Heart left ventricle (tissue), 16 donors: ENCODE measurements at regions not wholly inside any gene's neighbourhood (a gene's known extent, or its start where the extent isn't known, plus 50 kb on each side); places are given as distances from the start of the nearest gene placed in this dataset.
A peak's percentile ranks its signal among the peaks of the same experiment; 100 is the strongest.
"Not testable (repeated sequence)": the region's sequence is repeated elsewhere in the genome, so short reads cannot be mapped to it uniquely, and the experiment has no call there.

Source experiments
- ATAC-seq, 4 donors: fragments of 200-7000 bp; cut with Tn5 transposase; one replicate each; pipeline ENCODE4 v1.9.1; 2020 to 2022; ENCODE audit warnings: moderate library complexity in 4 of 4, mild to moderate bottlenecking in 3 of 4, moderate number of reproducible peaks in 1 of 4
- DNase-seq, 5 donors: peaks; one replicate each; pipeline ENCODE4 v3.0.0-alpha.2; 2020
- H3K27ac ChIP-seq, 12 donors: fragments of 200-600 bp; sonication (generic) in 4 of 12; one replicate each; pipeline versions ENCODE4 v1.5.0 to v1.8.0; 2016 to 2022; ENCODE audit warnings: mild to moderate bottlenecking in 2 of 12
- H3K27me3 ChIP-seq, 9 donors: fragments of 200-600 bp; sonication (generic) in 2 of 9; one replicate each; pipeline versions ENCODE4 v1.5.1 to v1.8.0; 2016 to 2022; ENCODE audit warnings: mild to moderate bottlenecking in 3 of 9
- H3K36me3 ChIP-seq, 9 donors: fragments of 200-600 bp; sonication (generic) in 2 of 9; one replicate each; pipeline versions ENCODE4 v1.5.0 to v1.8.0; 2018 to 2022; ENCODE audit warnings: mild to moderate bottlenecking in 2 of 9
- H3K4me1 ChIP-seq, 12 donors: fragments of 200-600 bp; sonication (generic) in 4 of 12; one replicate each; pipeline versions ENCODE4 v1.5.0 to v1.8.0; 2016 to 2022; ENCODE audit warnings: mild to moderate bottlenecking in 3 of 12
- H3K4me3 ChIP-seq, 12 donors: fragments of 200-600 bp; sonication (generic) in 4 of 12; one replicate each; pipeline versions ENCODE4 v1.5.0 to v1.8.0; 2017 to 2022; ENCODE audit warnings: mild to moderate bottlenecking in 9 of 12, moderate library complexity in 4 of 12
- H3K9me3 ChIP-seq, 12 donors: fragments of 200-600 bp; sonication (generic) in 4 of 12; one replicate each; pipeline versions ENCODE4 v1.5.0 to v1.8.0; 2016 to 2022; ENCODE audit warnings: mild to moderate bottlenecking in 1 of 12
- CTCF ChIP-seq, 12 donors: fragments of 200-600 bp; sonication (generic) in 4 of 12; IDR thresholded peaks; one replicate each; pipeline versions ENCODE4 v1.5.0 to v1.8.0; 2018 to 2022; ENCODE audit warnings: antibody characterized with exemption in 12 of 12, mild to moderate bottlenecking in 5 of 12
- POLR2A ChIP-seq, 2 donors: fragments of 450-650 bp; IDR thresholded peaks; one replicate each; pipeline ENCODE4 v1.6.1; 2017; ENCODE audit warnings: antibody characterized with exemption in 2 of 2, mild to moderate bottlenecking in 2 of 2, moderate library complexity in 2 of 2
- WGBS, 4 donors: extraction: QIAGEN DNeasy Blood & Tissue Kit in 2 of 4; methylation state at CpG; one replicate each; pipeline versions ENCODE4 v1.1.5 to v1.1.7; 2013 to 2018; 5-methylcytosine and 5-hydroxymethylcytosine counted together
- intact Hi-C, 10 donors: fragments of 100-400 bp; cut with DNase I; formaldehyde crosslinking; loops; one replicate each; pipeline versions ENCODE4 v1.11.1 to v1.14.2; 2022
- donor health status: ischemic (EF 13 %, LVEDD 7.1; RV severe dilation, severe dysfunction).
- donor health status: healthy with polysubstance abuse.
- donor health status: DM: no; HTN: yes; CAD: no.
- donor health status: DM: no; HTN: no; CAD: no.
- donor health status: ischemic (EF 25% LVEDD 6.9; RV normal size, moderate dysfunction).
- donor health status: ischemic (EF 25% LVEDD 5.7; RV mildly dilated, moderate dysfunction).
- donor health status: healthy.
- donor health status: DM: yes; HTN: yes; CAD: no.
- donor health status: ischemic (EF 35%, LVEDD 5.7; RV mildly dilated, moderate dysfunction).
- donor health status: nonischemic (EF 11% LVEDD 7.7; RV severe dilation, severe dysfunction).
- donor health status: DM: yes; HTN: yes; CAD: no.
- donor health status: PGD.
- donor health status: ischemic (EF 29% LVEDD 5.4; RV normal size, mild dysfunction).
- donor health status: nonischemic (EF 23%, LVEDD 6.1; RV moderate dilation, normal function).

- Histone ChIP-seq H3K4me1 (peaks cover 0 to 4% (median 0%) of the 10 kb centered on the region in 12 donors), H3K4me3 (no peak overlapping the region), H3K36me3 (no peaks in the 10 kb centered on the region), H3K9me3 (no peaks in the 10 kb centered on the region), H3K27ac (no peak overlapping the region), H3K27me3 (no peaks in the 10 kb centered on the region)
- DNase-seq: no peak
- no peak for TF ChIP-seq POLR2A (IDR thresholded peaks at IDR 0.05)
- TF ChIP-seq CTCF (IDR thresholded peaks at IDR 0.05): no peak
- no peak for ATAC-seq
- intact Hi-C loops: loop anchor here in 2 of 10 donors (10.0 kb wide), 2 partner anchors 108 to 118 kb away; no protein-coding TSS in a partner anchor
These were observed 155.1 kb upstream of the NR4A3 start for GRCh38 chr9:99666571-99666970.

GRCh38 chr9:99670886-99671285, 150.8 kb upstream of the NR4A3 start:
- WGBS, 4 donors: 85 to 89% (median 87%) methylated on average over 7 of the region's 7 CpGs
- H3K4me1 ChIP-seq, ATAC-seq, H3K4me3 ChIP-seq, H3K9me3 ChIP-seq, H3K27me3 ChIP-seq, H3K36me3 ChIP-seq, H3K27ac ChIP-seq, DNase-seq, intact Hi-C loops: not testable (repeated sequence)

GRCh38 chr9:99677281-99677680, 144.4 kb upstream of the NR4A3 start:
- WGBS, 4 donors: 52 to 69% (median 65%) methylated on average over 1 of the region's 1 CpG

GRCh38 chr9:99678566-99678965, 143.1 kb upstream of the NR4A3 start:
- no peaks in the 10 kb centered on the region for H3K36me3 ChIP-seq
- DNase-seq: no peak
- intact Hi-C loops: no loop called here

More at GRCh38 chr9:99677281-99677680, 144.4 kb upstream of the NR4A3 start:
- TF ChIP-seq POLR2A (IDR thresholded peaks at IDR 0.05): no peak
- no peak for TF ChIP-seq CTCF (IDR thresholded peaks at IDR 0.05)
- H3K27me3 ChIP-seq: no peaks in the 10 kb centered on the region
- H3K4me1 ChIP-seq: peaks cover 0 to 8% (median 0%) of the 10 kb centered on the region in 12 donors
- intact Hi-C loops: no loop called here
- no peaks in the 10 kb centered on the region for H3K36me3 ChIP-seq
- H3K4me3 ChIP-seq: no peak overlapping the region
- H3K9me3 ChIP-seq: peaks cover 0 to 12% (median 5%) of the 10 kb centered on the region in 12 donors
- ATAC-seq: no peak
- DNase-seq: no peak
- H3K27ac ChIP-seq: no peak overlapping the region

More at GRCh38 chr9:99678566-99678965, 143.1 kb upstream of the NR4A3 start:
- Histone ChIP-seq H3K27ac (no peak overlapping the region), H3K9me3 (peaks cover 0 to 12% (median 5%) of the 10 kb centered on the region in 12 donors), H3K4me1 (peaks cover 0 to 8% (median 0%) of the 10 kb centered on the region in 12 donors), H3K4me3 (no peak overlapping the region), H3K27me3 (no peaks in the 10 kb centered on the region)
- peak in 3 of 4 donors; percentile 74 to 85 (median 82) for ATAC-seq
- TF ChIP-seq POLR2A (IDR thresholded peaks at IDR 0.05): no peak
- TF ChIP-seq CTCF (IDR thresholded peaks at IDR 0.05): no peak
